NCI-H526 (cell line): ENCODE measurements at regions not wholly inside any gene's neighbourhood (a gene's known extent, or its start where the extent isn't known, plus 50 kb on each side); places are given as distances from the start of the nearest gene placed in this dataset.
"Not testable (repeated sequence)": the region's sequence is repeated elsewhere in the genome, so short reads cannot be mapped to it uniquely, and the experiment has no call there.

Experiments
- DNase-seq, 2 experiments: peaks; one replicate each; lab custom pipeline; 2025; lab: John Stamatoyannopoulos, UW

DNA sequence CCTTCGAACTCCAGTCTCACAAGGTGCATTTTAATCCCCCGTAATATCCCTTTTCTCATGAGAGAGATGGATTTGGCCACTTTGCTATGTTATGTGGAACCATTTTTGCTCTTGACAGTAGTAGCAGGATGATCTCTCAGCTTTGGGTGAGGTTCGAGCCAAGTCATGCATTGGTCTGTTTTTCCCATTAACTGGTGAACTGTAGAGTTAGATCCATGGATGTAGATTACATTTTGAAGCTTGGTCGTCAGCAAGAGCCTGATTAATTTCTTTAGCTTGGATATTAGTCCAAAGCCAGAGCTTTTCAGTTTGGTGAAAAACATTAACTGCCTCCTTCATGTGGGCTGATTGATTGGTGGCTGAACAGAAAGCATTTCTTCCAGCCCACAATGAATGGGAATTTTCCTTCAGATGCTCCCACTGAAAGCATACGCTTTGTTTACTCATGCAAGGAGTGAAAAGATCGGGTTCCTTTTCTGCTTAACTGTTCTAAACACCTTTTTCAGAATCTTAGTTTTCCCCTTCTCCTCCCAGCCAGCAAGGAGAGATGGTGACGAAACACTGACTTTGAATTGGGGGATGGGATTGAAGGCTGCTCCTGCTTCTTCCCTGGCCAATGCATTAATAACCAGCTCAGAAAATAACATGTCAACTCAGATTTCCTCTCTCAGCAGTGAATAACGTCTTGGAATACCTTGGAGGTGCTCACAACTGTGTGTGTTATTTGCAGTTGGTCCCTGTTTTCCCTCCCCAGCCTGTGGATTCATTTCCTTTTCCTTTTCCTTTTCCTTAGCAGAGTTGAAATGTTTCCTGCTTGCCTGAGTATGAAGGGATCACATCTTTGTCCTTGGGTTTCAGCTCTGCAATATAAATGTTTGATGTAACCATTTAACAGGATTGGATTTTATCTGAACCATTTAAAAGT, 351.8 kb upstream of the FZD8 start:
- no peak for DNase-seq

DNA sequence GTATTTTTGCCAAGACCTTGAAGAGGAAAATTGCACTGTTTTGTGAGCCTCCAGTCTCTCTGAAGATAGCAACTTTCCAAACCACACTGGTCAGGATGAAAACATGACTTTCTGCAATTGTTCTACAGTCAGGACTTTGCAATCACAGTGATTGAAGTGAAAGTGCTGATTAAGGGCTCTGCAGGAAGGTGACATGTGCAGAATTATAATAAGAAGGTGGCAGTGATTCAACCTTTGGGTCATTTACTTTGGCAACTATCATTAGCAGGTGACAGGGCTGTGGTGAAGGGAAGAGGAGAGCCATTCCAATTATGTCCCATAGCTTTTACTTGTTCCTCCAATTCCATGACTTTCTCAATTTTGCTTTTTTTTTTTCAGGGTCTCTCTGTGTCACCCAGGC, 350.0 kb upstream of the FZD8 start:
- DNase-seq: no peak

DNA sequence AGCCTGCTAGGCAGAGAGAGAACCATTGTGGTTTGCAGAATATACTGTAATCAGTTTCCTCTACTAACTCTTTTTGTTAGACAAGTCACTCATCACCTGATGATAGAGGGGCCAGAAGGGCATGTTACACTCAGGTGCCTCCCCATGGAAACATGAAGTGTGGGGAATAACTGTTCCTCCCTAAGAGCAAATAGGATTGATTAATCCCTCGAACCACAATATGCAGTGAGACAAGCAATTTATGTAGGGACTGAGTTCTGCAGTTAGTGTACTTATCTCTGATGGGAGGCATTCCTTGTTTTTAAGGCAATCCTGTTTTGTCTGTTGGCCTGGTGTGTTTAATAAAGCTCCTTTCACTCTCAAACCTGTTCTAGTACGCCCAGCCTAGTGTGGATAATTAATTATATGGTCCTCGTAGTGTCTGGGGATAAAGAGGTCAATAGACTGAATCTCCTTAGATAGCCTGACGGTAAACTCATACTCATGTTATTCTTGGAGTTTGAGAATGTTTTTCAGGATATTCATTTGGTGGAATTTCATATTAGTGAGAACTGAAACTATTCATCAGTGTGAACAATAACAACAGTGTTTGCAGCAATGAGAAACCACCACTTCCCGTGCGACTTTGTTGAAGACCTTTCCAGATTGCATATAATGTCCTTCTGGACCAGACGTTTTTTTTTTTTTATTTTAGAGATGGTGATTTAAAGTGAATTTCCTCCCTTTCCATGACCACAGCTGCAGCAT, 344.8 kb upstream of the FZD8 start:
- DNase-seq: no peak

DNA sequence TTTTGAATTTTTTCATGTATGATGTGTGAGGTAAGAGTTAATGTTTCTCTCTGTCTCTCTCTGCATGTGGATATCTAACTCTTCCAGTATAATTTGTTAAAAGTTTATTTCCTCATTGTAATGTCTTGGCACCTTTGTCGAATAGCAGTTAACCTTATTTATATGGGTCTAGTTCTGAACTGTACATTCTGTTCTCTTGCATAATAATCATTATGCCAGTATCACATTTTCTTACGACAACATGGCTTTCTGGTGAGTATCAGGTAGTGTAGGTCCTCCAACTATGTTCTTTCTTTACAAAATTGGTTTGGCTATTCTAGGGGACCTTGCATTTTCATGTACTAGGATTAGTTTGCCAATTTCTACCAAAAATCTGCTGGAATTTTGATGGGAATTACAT, 337.0 kb upstream of the FZD8 start:
- DNase-seq: no peak

DNA sequence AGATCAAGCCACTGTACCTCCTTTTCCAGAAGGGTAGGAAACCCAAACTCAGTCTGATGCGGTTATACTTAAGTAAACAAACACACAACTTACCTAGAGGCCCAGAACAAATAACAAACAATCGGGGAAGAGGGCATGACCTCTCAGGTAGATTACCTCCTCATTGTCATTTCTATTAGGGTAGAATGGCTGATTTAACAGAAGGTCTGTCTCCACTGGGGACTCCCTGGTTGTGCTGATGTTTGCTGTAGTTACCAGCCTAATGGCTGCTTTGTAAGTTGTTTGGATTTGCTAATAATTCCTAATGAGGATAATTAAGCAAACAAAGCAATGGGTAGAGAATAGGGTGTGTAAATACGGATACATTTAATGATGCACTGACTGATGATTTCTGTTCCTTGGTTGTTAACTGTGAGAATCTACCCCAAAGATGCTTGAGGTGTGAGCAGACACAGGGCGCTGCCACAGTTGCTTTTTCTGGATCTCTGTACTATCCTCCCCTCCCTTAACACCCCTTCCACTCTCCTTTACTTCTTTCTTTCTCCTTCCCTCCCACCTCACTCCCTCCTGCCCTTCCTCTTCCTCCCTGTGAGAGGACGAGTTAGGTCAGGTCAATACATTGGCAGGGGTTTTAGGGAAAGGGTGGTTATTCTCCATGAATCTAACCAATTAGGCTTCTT, 332.0 kb upstream of the FZD8 start:
- not testable (repeated sequence) for DNase-seq

DNA sequence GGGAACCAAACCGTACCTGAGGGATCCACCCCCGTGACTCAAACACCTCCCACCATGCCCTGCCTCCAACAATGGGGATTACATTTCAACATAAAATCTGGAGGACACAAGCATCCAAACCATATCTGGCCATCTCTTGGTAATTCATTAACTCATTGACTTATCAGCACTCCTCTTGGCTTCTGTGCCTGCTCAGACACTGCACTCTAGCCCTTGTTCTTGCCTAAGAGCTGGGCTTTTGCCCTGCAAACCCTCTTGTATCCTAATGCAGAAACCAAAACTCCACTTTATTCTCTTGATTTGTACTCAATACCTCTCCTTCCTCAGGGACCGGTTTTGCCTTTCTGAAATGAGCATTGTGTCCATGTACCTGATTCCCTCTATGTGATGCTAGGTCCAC, 330.2 kb upstream of the FZD8 start:
- DNase-seq: no peak

DNA sequence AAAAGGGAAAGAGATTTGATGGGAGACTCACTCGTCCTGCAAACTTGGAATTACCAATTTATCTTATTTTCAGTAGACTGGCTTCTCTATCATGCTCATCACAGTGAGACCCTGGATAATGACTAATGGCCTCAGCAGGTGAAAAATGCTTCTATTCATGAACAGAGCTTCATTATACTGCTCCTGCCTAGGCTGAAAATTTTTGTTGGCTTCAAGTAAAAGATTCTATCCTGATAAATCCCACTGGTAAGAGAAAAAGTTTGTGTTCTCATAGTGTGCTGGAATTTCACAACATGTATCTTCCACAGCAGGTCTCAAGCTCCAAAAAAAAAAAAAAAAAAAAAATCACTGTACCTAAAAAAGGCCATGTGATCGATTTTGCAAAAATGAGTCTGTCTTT, 329.3 kb upstream of the FZD8 start:
- DNase-seq: no peak

DNA sequence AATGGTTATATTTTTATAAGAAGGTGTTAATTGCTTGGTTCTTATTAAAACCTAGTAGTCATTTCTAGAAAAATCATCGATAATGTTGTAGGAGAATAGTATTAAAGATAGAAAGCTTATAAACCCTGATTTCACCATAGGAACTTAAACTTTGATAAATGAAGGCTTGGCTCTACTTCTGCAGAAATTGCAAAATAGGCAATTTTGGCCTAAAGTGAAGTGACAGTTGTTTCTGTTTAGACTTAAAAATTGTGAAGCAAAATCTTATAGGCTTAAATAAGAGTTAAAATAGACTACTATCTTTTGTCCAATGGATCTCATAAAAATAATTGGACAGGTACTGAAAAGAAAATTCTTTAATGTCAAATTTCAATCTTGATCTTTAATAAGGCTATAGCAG, 321.6 kb upstream of the FZD8 start:
- no peak for DNase-seq

DNA sequence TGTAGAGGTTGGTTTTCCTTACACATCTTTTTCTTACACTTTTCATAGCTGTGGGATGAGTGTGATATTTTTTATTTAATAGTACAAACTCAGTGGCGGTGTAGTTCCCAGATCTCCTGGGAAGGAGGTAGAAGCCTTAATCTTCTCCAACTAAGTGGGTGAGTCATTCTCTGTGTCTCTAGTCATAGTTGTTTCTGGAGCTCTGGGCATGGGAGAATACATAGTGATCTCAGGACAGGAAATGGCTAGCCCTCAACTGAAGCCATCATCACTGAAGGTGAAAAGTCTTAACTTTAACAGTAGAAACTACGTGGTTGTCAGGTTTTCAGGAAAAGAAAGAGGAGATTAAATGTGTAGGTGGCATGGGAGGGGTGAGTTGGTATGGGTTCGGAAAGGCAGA, 319.4 kb upstream of the FZD8 start:
- no peak for DNase-seq

DNA sequence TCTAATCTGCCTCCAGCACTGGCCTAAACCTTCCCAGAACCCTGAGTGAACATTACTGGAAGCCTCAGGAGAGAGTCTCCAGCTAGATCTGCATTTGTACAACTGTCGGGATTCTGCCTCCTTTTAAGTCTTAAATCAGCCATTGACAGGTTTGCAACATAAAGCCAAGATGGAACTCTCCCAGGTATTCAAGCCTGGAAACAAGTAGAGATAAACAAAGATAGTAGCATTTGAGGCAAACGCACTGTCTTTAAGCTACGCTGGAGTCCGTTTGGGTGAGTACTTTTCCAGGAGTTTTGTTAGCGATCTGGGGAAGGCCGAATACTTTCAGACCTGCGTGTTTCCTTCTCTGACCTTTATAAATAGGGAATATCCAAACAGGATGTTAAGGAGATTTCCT, 317.2 kb upstream of the FZD8 start:
- no peak for DNase-seq

DNA sequence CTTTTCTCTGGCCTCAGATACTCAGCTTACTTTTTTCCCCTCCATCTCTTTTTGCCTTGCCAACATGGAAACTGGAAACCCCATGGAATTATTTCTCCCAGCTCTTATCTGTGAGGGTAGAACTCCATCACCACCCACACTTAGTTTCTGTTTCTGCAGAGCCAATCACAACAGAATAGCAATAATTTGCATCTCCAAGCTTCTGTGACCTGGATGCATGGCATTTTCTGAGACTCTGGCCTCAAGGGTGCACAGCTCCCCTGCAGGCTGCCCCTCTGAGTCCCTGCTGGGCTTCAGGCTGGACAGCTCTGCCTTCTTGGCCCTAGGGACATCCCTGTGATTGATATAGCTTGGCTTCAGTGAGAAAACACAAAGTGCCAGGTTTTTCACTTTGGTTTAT, 316.5 kb upstream of the FZD8 start:
- not testable (repeated sequence) for DNase-seq

DNA sequence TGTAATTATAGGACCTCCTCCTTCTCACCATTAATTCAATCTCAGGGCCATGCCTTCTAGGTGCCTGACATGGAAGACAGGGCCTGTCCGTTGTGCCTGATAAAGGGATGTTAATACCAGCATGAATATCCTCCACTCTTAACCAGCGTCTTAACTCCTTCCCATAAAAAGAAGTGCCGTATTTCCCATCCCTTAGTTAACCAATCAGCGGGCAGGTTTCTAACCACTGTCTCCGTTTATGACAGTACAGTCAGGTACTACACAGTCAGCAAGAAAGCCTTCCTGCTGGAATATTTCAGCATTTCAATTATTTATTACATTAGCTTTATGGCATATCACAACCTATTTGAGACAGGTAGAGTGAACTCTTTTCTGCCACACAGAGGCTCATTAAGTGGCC, 308.6 kb upstream of the FZD8 start:
- DNase-seq: no peak

DNA sequence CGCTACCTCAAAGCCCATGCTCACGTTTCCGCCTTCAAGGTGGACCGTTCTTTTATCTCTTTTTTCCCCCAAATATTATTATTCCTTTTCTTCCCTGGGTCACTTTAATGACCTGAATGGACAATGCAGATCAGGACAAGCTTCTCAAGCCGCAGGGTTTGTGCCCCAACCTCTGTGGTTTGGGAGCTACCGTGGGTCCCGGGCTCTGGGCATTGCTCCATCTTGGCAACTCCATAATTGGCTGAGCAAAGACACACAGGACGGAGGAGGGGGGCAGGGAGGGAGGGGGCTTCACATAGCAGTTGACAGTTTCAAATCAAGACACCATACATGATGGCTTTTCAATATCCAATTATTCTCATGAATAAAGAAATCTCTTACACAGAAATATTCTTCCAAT, 308.1 kb upstream of the FZD8 start:
- DNase-seq: no peak

DNA sequence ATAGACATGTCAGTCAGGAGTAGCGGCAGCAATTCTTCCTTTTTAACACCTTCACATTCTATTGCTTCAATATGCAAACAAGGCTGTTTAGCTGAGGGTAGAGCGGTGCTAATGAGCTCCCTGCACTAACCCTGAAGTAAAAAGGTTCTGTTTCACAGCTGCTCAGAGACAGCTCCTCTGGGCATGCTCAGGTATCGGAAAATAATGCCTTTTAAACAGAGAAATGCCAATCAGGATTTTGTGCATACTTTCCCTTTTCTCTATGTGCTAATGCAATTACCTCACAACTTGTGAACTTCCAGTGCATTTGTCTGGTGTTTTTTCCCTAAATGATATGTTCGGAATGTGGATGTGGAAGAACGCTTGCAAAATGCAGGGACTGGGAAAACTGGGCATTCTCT, 307.7 kb upstream of the FZD8 start:
- no peak for DNase-seq

DNA sequence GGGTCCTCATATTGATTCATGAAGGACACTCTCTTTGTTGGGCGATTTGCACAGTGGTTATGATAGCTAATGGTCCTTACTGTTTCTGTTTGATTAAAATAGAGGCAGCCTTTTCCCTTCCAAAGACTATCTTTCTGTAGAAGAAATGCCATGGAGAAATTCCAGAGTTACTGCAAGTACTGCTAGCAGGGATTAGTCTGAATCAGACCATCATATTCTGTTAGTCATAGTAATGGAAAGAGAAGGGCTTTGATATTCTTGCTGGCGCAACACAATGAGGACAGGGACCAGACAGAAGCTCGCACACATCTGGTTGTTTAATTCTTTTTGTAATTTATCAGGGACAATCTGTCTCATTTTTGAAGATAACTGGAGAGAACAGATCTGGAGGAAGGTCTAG, 304.5 kb upstream of the FZD8 start:
- no peak for DNase-seq

DNA sequence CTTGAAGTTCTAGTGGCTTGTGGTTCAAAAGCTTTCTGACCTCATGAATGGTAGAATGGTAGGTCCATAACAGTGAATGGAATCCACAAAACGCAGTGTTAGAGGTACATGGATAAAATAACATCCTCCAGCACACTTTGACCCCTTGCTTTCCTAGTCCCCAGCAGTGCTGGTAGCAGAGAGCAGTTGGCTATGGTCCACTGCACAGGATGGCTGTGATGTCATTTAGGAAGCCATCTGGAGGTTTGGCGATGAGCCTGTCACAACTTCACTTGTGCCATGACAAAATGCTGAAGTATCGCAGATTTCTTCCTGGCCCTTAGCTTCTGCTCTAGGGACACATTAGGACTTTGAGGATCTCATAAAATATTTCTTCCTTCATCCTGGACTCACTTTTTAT, 300.0 kb upstream of the FZD8 start:
- no peak for DNase-seq

DNA sequence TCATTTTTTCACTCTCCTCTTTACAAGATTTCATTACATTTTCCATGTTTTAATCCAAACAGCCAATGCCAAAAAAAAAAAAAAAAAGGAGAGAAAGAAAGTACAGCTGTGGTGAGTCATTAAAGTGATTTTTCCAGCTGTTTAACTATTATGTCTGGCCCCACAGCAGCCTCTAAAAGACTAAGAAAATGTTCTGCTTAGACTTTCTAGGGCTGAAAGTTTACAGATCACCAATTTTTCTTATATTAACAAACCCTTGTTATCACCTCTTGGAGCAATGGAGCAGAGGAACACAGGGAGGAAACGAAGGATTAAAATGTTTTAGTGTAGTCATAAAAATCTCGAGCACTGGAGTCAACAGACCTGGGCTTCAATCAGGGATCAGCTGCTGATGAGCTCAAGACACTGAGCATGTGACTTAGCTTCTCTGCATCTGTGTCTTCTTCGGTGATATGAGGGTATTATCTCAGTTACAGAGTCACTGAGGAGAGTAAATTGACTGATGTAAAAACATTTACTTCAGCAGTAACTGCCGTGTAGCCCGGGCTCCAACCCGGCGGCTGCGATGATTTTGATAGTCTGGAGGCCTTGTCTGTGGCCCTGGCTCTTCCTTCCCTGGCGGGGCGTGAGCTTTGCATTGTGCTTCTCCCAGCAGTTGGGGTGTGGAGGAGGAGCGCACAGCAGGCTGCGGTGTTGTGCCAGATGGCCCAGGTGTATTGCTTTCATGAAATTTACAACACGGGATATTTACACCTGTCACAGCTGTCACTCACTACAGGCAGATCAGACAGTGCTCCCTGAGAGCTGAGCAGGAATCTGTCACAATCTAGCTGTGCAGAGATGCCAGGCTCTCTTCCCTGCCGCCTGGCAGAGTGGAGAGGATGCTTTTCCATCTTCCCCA, 298.3 kb upstream of the FZD8 start:
- DNase-seq: no peak

DNA sequence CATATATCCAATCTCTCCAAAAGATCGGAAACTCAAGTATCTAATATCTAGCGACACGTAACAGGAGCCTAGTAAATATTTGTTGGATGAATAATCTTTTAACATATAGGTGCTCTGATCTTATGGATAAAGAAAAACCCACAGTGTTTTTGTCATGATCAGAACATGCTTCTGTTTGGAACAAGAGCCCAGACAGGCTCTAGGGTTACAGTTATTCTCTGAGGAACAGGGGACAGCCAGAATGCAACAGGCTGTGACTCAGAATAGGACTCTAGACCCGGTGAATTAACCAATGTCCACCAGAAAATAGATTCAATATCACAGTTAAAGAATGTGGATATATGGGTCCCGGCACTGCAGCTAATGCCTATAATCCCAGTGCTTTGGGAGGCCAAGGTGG, 296.1 kb upstream of the FZD8 start:
- DNase-seq: no peak

DNA sequence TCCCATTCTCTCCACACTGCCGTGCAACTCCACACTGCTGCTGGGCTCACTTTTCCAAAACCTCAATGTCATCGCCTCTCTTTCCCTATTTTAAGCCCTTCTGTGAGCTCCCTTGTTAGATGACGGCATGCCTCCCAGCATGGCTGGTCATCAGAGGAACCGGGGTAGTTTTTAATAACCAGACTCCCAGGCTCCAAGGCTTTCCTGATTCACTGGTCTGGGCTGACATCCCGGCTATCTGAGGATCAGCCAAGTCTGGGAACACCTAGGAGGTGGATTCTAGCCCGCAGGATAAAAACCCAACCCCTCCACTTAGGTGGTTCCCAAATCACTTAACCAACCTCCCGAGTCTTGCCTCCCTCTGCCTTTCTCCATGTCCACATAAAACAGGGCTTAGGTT, 295.4 kb upstream of the FZD8 start:
- no peak for DNase-seq

DNA sequence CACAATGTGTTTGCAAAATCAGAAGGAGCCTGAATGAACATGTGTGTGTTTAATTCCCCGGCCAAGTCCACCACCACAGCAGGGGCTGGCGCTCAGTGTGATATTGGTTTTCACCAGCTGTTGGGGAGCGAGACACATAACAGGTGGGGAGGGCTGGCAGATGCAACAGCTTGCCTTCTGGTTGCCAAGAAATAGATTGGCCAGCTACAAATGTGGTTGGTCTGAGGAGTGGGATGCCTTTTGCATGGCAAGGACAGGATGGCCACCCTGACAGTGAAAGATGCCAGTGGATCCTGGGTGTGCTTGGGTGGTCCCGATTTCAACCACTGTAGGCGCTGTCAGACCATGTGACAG, 292.5 kb upstream of the FZD8 start:
- no peak for DNase-seq

DNA sequence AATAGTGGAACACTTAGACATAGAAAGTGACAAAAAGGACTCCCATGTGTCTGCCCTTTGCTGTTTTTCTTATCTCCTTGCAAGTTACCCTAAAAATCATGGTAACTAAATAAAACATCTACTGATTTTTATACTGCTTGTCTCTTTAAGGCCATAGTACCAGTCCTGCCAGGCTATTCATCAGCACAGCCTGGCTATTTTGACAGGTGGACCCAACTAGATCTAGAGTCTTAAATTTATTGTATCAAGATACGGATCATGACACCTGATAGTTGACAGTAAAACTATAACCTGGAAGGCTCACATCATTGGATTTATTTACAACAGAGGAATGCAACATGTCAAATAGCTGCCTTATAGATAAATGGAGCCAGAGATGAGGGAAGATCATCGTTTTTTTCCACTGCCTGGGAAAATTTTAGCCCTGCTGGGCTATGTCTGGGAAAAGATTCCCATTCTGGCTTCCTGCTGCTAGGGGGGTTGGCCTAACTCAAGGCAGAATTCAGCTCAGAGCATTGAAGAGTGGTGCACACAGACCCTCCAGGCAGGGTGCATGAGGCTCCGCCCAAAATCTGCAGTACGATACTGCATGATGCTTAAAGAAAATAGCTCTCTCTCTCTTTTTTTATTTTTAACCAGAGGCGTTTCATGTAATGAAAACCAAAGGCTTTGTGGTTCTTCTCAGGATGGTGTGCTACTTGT, 292.0 kb upstream of the FZD8 start:
- no peak for DNase-seq
